ENCODE measurements at regions not wholly inside any gene's neighbourhood (a gene's known extent, or its start where the extent isn't known, plus 50 kb on each side); places are given as distances from the start of the nearest gene placed in this dataset.

- TF ChIP-seq CTCF (conservative IDR thresholded peaks at IDR 0.05; ENCODE audit: low read length) (no peak; the same call in 1 of the 2 replicates), EZH2phosphoT487 (IDR thresholded peaks at IDR 0.05; ENCODE audit: borderline replicate concordance, low read depth, low read length) (no peak)
Measured at GRCh38 chr2:38163006-38163405, 87.1 kb upstream of the CYP1B1 start.
